Gastroesophageal sphincter (tissue), 3 donors: ENCODE measurements at regions not wholly inside any gene's neighbourhood (a gene's known extent, or its start where the extent isn't known, plus 50 kb on each side); places are given as distances from the start of the nearest gene placed in this dataset.

Source experiments
- CTCF ChIP-seq, 4 experiments: fragments of 200-600 bp in 2 of 4; fragments of 450-650 bp in 2 of 4; sonication (generic) in 1 of 4; IDR thresholded peaks; one replicate each; pipeline ENCODE4 v1.5.1; 2017 to 2019; ENCODE audit warnings: antibody characterized with exemption in 4 of 4, mild to moderate bottlenecking in 2 of 4, moderate library complexity in 2 of 4
- EP300 ChIP-seq: sonication (generic); formaldehyde crosslinking; IDR thresholded peaks from one replicate; pipeline ENCODE4 v1.6.1; 2017; ENCODE audit warnings: antibody characterized with exemption, mild to moderate bottlenecking
- POLR2A ChIP-seq, 2 donors: fragments of 450-650 bp; IDR thresholded peaks; one replicate each; pipeline ENCODE4 v1.6.1; 2017; ENCODE audit warnings: antibody characterized with exemption in 2 of 2, mild to moderate bottlenecking in 2 of 2, moderate library complexity in 1 of 2
- POLR2AphosphoS5 ChIP-seq: sonication (generic); formaldehyde crosslinking; IDR thresholded peaks from one replicate; pipeline ENCODE4 v1.6.1; 2017; ENCODE audit warnings: antibody characterized with exemption

- TF ChIP-seq POLR2A (IDR thresholded peaks at IDR 0.05) (no peak), CTCF (IDR thresholded peaks at IDR 0.05) (no peak), POLR2AphosphoS5 (no peak), EP300 (no peak)
These were observed 347.5 kb upstream of the DAB2 start for GRCh38 chr5:39772307-39772706.
